Endodermal cell (in vitro differentiated cells): ENCODE measurements at regions not wholly inside any gene's neighbourhood (a gene's known extent, or its start where the extent isn't known, plus 50 kb on each side); places are given as distances from the start of the nearest gene placed in this dataset.

Experiments used
- DNase-seq: peaks from one replicate; pipeline ENCODE4 v3.0.0-alpha.2; 2017
- H3K27ac ChIP-seq: 2 replicates; pipeline ENCODE4 v1.5.1; 2013; ENCODE audit warnings: mild to moderate bottlenecking, low read depth, low read length, moderate library complexity
- H3K27me3 ChIP-seq: 2 replicates; pipeline ENCODE4 v1.6.1; 2013; ENCODE audit warnings: mild to moderate bottlenecking, low read length, moderate library complexity; ENCODE audit not compliant: insufficient read depth, control insufficient read depth, poor library complexity, severe bottlenecking
- H3K36me3 ChIP-seq: 2 replicates; pipeline ENCODE4 v1.7.0; 2013; ENCODE audit warnings: mild to moderate bottlenecking, low read length, moderate library complexity; ENCODE audit not compliant: control insufficient read depth, insufficient read depth
- H3K4me1 ChIP-seq: one replicate; pipeline ENCODE4 v1.7.0; 2013; ENCODE audit warnings: low read length; ENCODE audit not compliant: control insufficient read depth, insufficient read depth
- H3K4me3 ChIP-seq: 2 replicates; pipeline ENCODE4 v1.5.1; 2013; ENCODE audit warnings: mild to moderate bottlenecking, low read length, moderate library complexity
- H3K9ac ChIP-seq: 2 replicates; pipeline ENCODE4 v1.6.1; 2013; ENCODE audit warnings: mild to moderate bottlenecking, low read length, moderate library complexity; ENCODE audit not compliant: poor library complexity, severe bottlenecking; ENCODE audit errors: extremely low read depth
- H3K9me3 ChIP-seq: 2 replicates; pipeline ENCODE4 v1.6.1; 2013; ENCODE audit warnings: mild to moderate bottlenecking, low read length, moderate library complexity; ENCODE audit not compliant: control insufficient read depth
- H3K27ac Mint-ChIP-seq: 2 replicates; pipeline ENCODE4 v1.8.0; 2020; ENCODE audit warnings: mixed read lengths
- H3K27me3 Mint-ChIP-seq: 2 replicates; pipeline ENCODE4 v1.8.0; 2021; ENCODE audit warnings: mild to moderate bottlenecking, mixed read lengths; ENCODE audit not compliant: insufficient read depth
- H3K36me3 Mint-ChIP-seq: 2 replicates; pipeline ENCODE4 v1.8.0; 2020; ENCODE audit warnings: low read depth, mixed read lengths
- H3K4me1 Mint-ChIP-seq: 2 replicates; pipeline ENCODE4 v1.8.0; 2020; ENCODE audit warnings: mixed read lengths
- H3K4me3 Mint-ChIP-seq: 2 replicates; pipeline ENCODE4 v1.8.0; 2020; ENCODE audit warnings: mild to moderate bottlenecking, moderate library complexity, mixed read lengths
- H3K9me3 Mint-ChIP-seq: 2 replicates; pipeline ENCODE4 v1.8.0; 2020; ENCODE audit warnings: mild to moderate bottlenecking, mixed read lengths
- CTCF ChIP-seq: fragments of 200-600 bp; sonication (generic); conservative IDR thresholded peaks from 2 replicates; pipeline ENCODE4 v1.5.0; 2021; ENCODE audit warnings: antibody characterized with exemption, mild to moderate bottlenecking
- WGBS, 2 experiments: methylation state at CpG; one replicate each; pipeline versions ENCODE4 v1.1.5 to v1.1.7; 2013; ENCODE audit warnings: missing lambda C conversion rate in 2 of 2, mixed read lengths in 1 of 2; ENCODE audit not compliant: insufficient coverage in 1 of 2, insufficient read length in 1 of 2; 5-methylcytosine and 5-hydroxymethylcytosine counted together

GRCh38 chr3:147008458-147008857 lies 397.9 kb downstream of the ZIC4 start:
- Histone ChIP-seq H3K9ac (no peak overlapping the region), H3K36me3 (no peaks in the 10 kb centered on the region), H3K4me3 (no peak overlapping the region), H3K4me1 (no peaks in the 10 kb centered on the region), H3K9me3 (no peaks in the 10 kb centered on the region), H3K27ac (no peak overlapping the region), H3K27me3 (no peaks in the 10 kb centered on the region)
- no peak for DNase-seq
- TF ChIP-seq CTCF, result no peak
- no peaks in the 10 kb centered on the region for H3K36me3 Mint-ChIP-seq
- 92 to 100% methylated on average over 1 to 2 of the region's 2 CpGs for WGBS, 2 experiments
- no peak overlapping the region for H3K4me3 Mint-ChIP-seq
- no peaks in the 10 kb centered on the region for H3K4me1 Mint-ChIP-seq
- no peaks in the 10 kb centered on the region for H3K9me3 Mint-ChIP-seq
- no peaks in the 10 kb centered on the region for H3K27me3 Mint-ChIP-seq
- H3K27ac Mint-ChIP-seq, result no peak overlapping the region

DNA sequence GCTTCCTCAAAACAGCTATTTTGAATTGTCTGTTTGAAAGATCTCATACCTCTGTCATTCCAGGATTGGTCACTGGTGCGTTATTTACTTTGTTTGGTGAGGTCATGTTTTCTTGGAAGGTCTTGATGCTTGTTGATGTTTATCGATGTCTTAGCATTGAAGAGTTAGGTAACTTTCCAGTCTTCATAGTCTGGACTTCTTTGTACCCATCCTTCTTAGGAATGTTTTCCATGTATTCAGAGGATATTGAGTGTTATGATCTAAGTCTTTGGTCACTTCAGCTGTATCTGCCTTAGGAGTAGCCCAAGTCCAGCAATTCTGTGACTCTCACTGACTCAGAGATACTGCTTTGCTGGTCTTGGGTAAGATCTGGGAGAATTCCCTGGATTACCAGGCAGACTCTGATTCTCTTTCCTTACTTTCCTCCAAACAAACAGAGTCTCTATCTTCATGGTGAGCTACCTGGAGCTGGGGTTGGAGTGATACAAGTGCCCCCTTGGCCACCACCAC lies 398.6 kb downstream of the ZIC4 start:
- Histone ChIP-seq H3K27ac (no peak overlapping the region), H3K36me3 (no peaks in the 10 kb centered on the region), H3K4me1 (no peaks in the 10 kb centered on the region), H3K9ac (no peak overlapping the region), H3K27me3 (no peaks in the 10 kb centered on the region), H3K9me3 (no peaks in the 10 kb centered on the region), H3K4me3 (no peak overlapping the region)
- H3K4me1 Mint-ChIP-seq, result no peaks in the 10 kb centered on the region
- H3K36me3 Mint-ChIP-seq, result no peaks in the 10 kb centered on the region
- H3K27ac Mint-ChIP-seq, result no peak overlapping the region
- WGBS, 2 experiments, result 90% methylated on average over 2 of the region's 2 CpGs; no CpG with 5 or more reads in 1 of the 2 experiments
- H3K4me3 Mint-ChIP-seq, result no peak overlapping the region
- DNase-seq, result no peak
- TF ChIP-seq CTCF, result no peak
- no peaks in the 10 kb centered on the region for H3K9me3 Mint-ChIP-seq
- no peaks in the 10 kb centered on the region for H3K27me3 Mint-ChIP-seq

DNA sequence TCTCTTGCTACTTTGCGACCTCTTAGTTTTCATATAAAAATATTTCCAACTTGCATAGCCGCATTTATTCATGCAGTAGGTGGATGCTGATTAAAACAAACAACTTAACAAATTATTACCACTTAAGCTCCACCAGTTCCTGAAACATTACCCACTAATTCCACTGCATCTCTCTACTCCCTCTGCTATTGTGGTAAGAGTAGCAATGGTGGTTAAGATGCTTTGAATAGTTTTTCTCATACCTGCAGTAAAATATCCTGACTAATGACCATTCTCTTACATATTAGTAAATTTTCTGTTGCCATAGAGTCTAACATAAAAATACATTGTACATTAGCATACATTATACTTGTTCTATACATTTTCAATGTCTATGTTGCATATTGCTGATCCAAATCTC lies 397.6 kb upstream of the PLSCR5 start:
- no peak for TF ChIP-seq CTCF
- H3K27ac Mint-ChIP-seq, result no peak overlapping the region

More for the DNA sequence above, 397.6 kb upstream of the PLSCR5 start:
- 80 to 94% methylated on average over 1 to 2 of the region's 2 CpGs for WGBS, 2 experiments
- no peak overlapping the region for H3K4me3 Mint-ChIP-seq
- H3K36me3 Mint-ChIP-seq, result no peaks in the 10 kb centered on the region
- Histone ChIP-seq H3K9ac (no peak overlapping the region), H3K27ac (no peak overlapping the region), H3K27me3 (no peaks in the 10 kb centered on the region), H3K4me3 (no peak overlapping the region), H3K4me1 (no peaks in the 10 kb centered on the region), H3K36me3 (no peaks in the 10 kb centered on the region), H3K9me3 (no peaks in the 10 kb centered on the region)
- no peaks in the 10 kb centered on the region for H3K9me3 Mint-ChIP-seq
- no peaks in the 10 kb centered on the region for H3K27me3 Mint-ChIP-seq
- H3K4me1 Mint-ChIP-seq, result no peaks in the 10 kb centered on the region
- DNase-seq, result no peak
